ENCODE measurements at regions not wholly inside any gene's neighbourhood (a gene's known extent, or its start where the extent isn't known, plus 50 kb on each side); places are given as distances from the start of the nearest gene placed in this dataset.
A peak's percentile ranks its signal among the peaks of the same experiment; 100 is the strongest.

DNA sequence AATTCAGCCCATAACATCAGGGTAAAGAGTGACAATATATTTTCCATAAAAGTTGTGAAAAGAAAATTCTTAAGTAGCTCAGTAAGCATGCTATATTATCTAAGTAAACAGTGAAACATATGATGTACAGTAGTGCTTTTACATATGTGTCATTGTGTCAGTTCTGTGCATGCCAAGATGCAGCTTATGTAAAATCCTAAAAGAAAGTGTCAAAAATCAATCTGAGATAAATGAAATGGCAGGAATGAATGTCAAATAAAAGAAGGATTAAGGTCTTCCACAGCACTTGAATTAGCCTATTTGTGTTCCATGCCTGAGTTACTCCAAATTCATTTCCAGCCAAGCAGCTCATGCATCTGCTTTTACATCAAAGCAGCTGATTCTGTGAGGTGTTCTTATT, 452.7 kb upstream of the HS3ST1 start:
- no peak overlapping the region for H3K4me3 ChIP-seq (ENCODE audit: low read length)
- no peaks in the 10 kb centered on the region for H3K9me2 ChIP-seq (ENCODE audit: insufficient read depth, low read length)
- no peaks in the 10 kb centered on the region for H3K79me2 ChIP-seq (replicated peaks; ENCODE audit: insufficient read depth, low read length)
- H3K9me3 ChIP-seq (ENCODE audit: low read length) = no peaks in the 10 kb centered on the region
- H3K9ac ChIP-seq (ENCODE audit: low read length) = no peak overlapping the region
- no peaks in the 10 kb centered on the region for H3K27me3 ChIP-seq (ENCODE audit: insufficient read depth, low read depth, low read length)
- H3K36me3 ChIP-seq (ENCODE audit: insufficient read depth, low read length) = no peaks in the 10 kb centered on the region
- no peak overlapping the region for H2AFZ ChIP-seq (ENCODE audit: low read depth, low read length)
- H3K4me2 ChIP-seq (ENCODE audit: low read length) = no peak overlapping the region
- H4K20me1 ChIP-seq (ENCODE audit: insufficient read depth) = no peaks in the 10 kb centered on the region
- no peaks in the 10 kb centered on the region for H3F3A ChIP-seq (ENCODE audit: insufficient read depth, low read length, poor library complexity, severe bottlenecking)
- TF ChIP-seq EP300 (conservative IDR thresholded peaks at IDR 0.05; ENCODE audit: poor library complexity, severe bottlenecking) (peak; percentile 93), EZH2 (IDR thresholded peaks at IDR 0.05; ENCODE audit: borderline replicate concordance, insufficient read depth, low read length, poor library complexity, severe bottlenecking) (no peak), POLR2AphosphoS5 (IDR thresholded peaks at IDR 0.05) (peak; percentile 48)
- no peak overlapping the region for H3K27ac ChIP-seq (ENCODE audit: low read length)

DNA sequence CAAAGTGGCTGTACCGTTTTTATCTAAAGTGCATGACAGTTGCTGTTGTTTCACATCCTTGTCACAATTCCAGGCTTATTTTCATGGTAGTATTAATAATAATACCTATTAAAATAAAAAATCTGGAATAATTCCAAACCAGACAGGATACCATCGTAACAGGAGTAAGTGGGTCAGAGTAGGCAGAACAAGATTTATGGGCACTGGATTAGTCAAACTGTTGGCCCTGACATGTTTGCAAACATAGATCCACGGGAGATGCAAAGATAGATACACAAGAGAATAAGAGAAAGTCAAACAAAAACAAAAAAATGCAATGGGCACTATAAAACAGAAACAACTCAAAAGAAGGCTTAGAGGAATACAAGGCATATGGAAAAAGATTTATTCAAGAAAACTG, 449.5 kb upstream of the HS3ST1 start:
- no peaks in the 10 kb centered on the region for H3F3A ChIP-seq (ENCODE audit: insufficient read depth, low read length, poor library complexity, severe bottlenecking)
- H3K79me2 ChIP-seq (replicated peaks; ENCODE audit: insufficient read depth, low read length) = no peaks in the 10 kb centered on the region

More for the DNA sequence above, 449.5 kb upstream of the HS3ST1 start:
- TF ChIP-seq RAD21 (conservative IDR thresholded peaks at IDR 0.05) = no peak
- TF ChIP-seq, protein P1, sequence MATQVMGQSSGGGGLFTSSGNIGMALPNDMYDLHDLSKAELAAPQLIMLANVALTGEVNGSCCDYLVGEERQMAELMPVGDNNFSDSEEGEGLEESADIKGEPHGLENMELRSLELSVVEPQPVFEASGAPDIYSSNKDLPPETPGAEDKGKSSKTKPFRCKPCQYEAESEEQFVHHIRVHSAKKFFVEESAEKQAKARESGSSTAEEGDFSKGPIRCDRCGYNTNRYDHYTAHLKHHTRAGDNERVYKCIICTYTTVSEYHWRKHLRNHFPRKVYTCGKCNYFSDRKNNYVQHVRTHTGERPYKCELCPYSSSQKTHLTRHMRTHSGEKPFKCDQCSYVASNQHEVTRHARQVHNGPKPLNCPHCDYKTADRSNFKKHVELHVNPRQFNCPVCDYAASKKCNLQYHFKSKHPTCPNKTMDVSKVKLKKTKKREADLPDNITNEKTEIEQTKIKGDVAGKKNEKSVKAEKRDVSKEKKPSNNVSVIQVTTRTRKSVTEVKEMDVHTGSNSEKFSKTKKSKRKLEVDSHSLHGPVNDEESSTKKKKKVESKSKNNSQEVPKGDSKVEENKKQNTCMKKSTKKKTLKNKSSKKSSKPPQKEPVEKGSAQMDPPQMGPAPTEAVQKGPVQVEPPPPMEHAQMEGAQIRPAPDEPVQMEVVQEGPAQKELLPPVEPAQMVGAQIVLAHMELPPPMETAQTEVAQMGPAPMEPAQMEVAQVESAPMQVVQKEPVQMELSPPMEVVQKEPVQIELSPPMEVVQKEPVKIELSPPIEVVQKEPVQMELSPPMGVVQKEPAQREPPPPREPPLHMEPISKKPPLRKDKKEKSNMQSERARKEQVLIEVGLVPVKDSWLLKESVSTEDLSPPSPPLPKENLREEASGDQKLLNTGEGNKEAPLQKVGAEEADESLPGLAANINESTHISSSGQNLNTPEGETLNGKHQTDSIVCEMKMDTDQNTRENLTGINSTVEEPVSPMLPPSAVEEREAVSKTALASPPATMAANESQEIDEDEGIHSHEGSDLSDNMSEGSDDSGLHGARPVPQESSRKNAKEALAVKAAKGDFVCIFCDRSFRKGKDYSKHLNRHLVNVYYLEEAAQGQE (IDR thresholded peaks at IDR 0.05; ENCODE audit: borderline replicate concordance) = no peak
- TF ChIP-seq, protein P2, sequence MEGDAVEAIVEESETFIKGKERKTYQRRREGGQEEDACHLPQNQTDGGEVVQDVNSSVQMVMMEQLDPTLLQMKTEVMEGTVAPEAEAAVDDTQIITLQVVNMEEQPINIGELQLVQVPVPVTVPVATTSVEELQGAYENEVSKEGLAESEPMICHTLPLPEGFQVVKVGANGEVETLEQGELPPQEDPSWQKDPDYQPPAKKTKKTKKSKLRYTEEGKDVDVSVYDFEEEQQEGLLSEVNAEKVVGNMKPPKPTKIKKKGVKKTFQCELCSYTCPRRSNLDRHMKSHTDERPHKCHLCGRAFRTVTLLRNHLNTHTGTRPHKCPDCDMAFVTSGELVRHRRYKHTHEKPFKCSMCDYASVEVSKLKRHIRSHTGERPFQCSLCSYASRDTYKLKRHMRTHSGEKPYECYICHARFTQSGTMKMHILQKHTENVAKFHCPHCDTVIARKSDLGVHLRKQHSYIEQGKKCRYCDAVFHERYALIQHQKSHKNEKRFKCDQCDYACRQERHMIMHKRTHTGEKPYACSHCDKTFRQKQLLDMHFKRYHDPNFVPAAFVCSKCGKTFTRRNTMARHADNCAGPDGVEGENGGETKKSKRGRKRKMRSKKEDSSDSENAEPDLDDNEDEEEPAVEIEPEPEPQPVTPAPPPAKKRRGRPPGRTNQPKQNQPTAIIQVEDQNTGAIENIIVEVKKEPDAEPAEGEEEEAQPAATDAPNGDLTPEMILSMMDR (IDR thresholded peaks at IDR 0.05; ENCODE audit: poor library complexity, severe bottlenecking) = no peak
- TF ChIP-seq SMC3 (conservative IDR thresholded peaks at IDR 0.05; ENCODE audit: poor library complexity) = no peak
- TF ChIP-seq POLR2AphosphoS5 (IDR thresholded peaks at IDR 0.05) = no peak
- TF ChIP-seq TAF1 (IDR thresholded peaks at IDR 0.05; ENCODE audit: low read depth) = no peak
- TF ChIP-seq EP300 (conservative IDR thresholded peaks at IDR 0.05; ENCODE audit: poor library complexity, severe bottlenecking) = no peak
- no peak for TF ChIP-seq EZH2 (IDR thresholded peaks at IDR 0.05; ENCODE audit: borderline replicate concordance, insufficient read depth, low read length, poor library complexity, severe bottlenecking)
- TF ChIP-seq MXI1 (conservative IDR thresholded peaks at IDR 0.05; ENCODE audit: poor library complexity, severe bottlenecking) = no peak
- peaks cover 7% of the 10 kb centered on the region for H3K9me3 ChIP-seq (ENCODE audit: low read length)
- no peaks in the 10 kb centered on the region for H3K27me3 ChIP-seq (ENCODE audit: insufficient read depth, low read depth, low read length)
- H3K9ac ChIP-seq (ENCODE audit: low read length) = no peak overlapping the region
- no peaks in the 10 kb centered on the region for H3K36me3 ChIP-seq (ENCODE audit: insufficient read depth, low read length)
- no peak overlapping the region for H3K4me2 ChIP-seq (ENCODE audit: low read length)
- no peak overlapping the region for H2AFZ ChIP-seq (ENCODE audit: low read depth, low read length)
- no peaks in the 10 kb centered on the region for H4K20me1 ChIP-seq (ENCODE audit: insufficient read depth)
- no peak overlapping the region for H3K4me3 ChIP-seq (ENCODE audit: low read length)
- no peaks in the 10 kb centered on the region for H3K9me2 ChIP-seq (ENCODE audit: insufficient read depth, low read length)
- no peak overlapping the region for H3K27ac ChIP-seq (ENCODE audit: low read length)
